ENCODE measurements at regions not wholly inside any gene's neighbourhood (a gene's known extent, or its start where the extent isn't known, plus 50 kb on each side); places are given as distances from the start of the nearest gene placed in this dataset.

DNA sequence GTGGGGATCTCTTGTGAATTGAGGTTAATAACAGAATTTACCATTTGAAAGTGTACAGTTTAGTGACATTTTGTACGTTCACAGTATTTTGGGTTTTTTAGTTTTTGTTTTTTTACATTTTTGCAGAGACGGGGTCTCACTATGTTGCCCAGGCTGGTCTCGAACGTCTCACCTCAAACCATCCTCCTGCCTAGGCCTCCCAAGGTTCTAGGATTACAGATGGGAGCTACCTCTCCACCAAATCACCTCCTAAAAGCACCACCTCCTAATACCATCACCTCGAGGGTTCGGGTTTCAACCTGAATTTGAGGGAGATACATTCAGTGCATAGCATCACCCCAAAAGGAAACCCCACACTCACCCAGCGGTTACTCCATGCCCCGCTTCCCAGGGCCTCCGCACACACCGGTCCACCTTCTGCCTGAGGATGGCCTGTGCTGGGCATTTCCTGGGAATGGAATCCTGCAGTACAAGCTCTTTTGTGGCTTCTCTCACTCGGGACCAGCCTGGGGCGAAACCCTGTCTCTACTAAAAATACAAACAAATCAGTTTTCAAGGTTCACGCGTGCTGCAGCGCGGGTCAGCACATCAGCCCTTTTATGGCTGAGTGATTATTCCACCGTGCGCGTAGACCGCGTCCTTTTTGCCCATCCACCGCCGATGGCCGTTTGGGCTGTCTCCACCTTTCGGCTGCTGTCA lies 182.7 kb upstream of the CIBAR2 start:
- DNase-seq = no peak

DNA sequence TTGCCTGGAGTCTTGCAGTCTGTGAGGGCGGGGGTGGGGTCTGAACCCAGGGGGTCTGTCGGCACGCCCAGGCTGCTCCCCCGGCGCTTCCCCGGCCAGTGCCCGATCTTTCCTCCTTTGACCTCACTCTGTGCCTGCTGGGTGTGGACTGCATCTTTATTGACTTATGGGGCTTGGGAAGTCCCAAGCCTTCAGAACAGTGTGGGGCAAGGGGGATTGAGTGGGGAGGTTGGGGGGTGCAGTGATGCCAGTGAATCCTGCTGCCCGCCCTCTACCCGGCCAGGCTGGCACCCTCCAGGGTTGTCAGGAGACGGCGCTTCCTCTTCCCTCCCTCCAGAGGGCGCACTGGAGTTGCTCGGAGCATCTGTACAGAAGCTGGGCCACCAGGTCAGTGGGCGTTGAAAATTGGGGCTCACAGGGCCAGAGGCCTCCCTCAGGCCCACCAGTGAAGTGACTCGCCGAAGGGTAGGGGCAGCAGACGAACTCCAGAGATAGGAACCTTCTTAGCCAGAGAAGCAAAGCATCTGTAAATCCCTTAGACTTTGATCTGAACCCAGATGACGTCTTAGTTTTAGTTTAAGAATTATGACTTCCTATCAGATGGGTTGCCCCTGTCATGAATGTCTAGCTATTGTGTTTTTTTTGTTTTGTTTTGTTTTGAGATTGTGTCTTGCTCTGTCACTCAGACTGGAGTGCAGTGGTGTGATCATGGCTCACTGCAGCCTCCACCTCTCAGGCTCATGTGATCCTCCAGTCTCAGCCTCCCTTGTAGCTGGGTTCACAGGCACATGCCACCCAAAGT lies 184.8 kb upstream of the CIBAR2 start:
- DNase-seq = no peak

DNA sequence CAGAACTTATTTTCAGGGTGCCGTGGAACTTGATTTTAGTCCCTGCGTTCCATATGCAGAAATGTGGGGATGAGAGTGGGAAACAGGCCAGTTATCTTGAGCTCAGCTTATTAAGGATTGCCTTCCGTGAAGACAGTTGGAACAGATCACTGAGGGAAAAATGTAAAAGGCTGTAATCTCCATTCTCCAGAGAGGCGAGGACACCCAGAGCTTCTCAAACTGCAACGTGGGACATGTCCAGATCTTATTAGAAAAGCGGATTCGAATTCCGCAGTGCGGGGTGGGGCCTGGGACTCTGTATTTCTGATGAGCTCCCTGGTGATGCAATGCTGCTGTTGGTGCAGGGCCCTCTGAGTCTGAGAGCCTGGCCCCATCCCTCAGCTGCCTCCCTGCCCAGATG lies 185.6 kb upstream of the CIBAR2 start:
- no peak for DNase-seq

DNA sequence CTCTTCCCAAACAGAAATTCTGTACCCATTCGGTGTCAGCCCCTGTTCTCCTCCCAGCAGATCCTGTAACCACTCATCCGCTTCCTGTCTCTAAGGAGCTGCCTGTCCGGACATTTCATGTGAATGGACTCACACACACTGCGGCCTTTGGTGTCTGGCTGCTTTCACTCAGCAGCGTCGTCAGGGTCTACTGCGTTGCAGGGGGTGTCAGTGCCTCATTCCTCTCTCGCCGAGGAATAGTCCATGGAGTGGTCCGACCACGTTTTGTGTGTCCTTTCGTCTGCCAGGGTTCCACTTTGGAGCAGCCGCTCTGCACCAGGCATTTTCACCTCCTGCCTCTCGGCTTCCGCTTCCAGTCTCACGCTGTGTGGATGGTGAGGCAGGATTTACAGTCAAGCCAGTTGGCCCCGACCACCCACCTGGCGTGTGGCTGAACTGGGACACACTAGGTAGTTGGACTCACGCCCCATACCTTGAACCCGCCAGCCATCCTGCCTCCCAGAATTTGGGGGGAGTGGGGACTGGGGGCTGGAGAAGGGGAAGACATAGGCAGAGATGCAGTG lies 188.2 kb upstream of the CIBAR2 start:
- no peak for DNase-seq

DNA sequence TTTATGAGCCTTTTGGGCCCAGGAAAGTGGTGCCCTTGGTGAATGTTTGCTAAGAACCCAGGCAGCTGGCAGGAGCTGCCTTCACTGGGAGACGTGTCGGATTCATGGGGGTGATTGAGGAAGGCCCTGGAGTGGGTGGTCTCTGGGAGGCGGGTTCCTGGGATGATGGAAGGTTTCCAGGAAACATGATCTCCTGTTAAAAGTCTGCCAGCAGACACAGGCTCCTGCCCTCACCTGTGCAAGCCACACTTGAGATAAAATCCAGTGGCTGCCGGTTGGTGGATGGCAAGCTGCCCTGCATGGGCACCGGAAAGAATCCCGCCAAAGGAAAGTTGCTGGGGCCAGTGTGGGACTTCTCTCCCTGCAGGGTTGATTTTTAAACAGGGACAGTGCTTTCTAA lies 189.0 kb upstream of the CIBAR2 start:
- DNase-seq = no peak

DNA sequence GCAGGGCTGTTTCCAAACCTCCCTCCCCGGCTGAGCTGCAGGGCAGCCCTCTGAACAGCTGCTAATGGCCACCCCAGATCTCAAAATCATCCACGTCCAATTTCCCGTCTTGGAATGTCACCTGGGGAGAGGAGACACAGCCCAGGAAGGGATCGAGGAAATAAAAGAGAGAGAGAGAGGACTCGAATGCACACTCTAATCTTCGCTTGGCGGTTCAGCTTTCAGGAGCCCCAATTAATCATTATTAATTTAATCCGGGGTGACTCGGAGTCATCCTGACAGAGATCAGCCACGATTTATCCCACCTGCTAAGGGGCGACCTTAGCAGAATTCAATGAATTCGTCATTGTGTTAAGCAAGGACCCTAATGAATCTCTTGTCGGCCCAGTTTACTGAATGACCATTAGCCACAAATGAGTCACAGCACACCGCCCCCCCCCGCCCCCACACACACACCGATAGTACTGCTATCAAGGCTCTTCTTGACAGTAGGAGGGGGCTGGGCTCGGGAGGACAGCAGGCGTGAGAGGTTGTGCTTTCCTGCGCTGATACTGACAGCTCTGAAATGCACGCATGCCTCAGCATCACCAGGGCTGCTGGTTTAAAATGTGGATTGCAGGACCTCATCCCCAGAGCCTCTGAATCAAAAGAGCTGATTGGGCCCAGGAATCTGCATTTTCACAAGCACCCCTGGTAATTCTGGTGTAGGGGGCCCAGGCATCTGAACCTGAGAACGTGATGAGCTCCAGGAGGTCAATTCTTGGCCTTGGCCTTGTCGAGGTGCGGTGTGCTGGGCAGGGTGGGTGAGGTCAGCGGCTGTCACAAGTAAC lies 190.0 kb upstream of the CIBAR2 start:
- DNase-seq = no peak

DNA sequence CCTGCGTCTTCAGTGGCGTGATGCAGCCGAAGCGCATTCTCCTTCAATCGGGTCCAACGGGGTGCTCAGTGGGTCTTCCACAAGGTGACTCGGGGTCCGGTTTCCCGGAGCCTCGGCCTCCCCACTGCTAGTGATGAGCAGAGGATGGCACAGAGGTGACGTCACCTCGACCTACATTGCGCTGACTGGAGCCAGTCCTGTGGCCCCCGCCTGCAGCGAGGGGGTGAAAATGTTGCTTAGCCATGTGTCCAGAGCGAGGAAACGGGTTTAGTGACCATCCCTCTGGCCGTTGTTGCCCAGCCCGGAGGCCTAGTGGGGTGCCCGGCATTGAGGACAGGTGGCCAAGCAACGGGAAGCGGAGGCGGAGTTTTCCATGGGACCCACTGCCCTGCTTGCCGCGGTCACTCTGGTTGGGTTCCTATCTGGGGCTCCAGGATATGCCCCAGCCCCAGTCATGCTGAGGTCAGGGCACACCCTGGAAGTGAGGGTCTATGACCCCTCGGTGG lies 190.6 kb upstream of the CIBAR2 start:
- DNase-seq = no peak

DNA sequence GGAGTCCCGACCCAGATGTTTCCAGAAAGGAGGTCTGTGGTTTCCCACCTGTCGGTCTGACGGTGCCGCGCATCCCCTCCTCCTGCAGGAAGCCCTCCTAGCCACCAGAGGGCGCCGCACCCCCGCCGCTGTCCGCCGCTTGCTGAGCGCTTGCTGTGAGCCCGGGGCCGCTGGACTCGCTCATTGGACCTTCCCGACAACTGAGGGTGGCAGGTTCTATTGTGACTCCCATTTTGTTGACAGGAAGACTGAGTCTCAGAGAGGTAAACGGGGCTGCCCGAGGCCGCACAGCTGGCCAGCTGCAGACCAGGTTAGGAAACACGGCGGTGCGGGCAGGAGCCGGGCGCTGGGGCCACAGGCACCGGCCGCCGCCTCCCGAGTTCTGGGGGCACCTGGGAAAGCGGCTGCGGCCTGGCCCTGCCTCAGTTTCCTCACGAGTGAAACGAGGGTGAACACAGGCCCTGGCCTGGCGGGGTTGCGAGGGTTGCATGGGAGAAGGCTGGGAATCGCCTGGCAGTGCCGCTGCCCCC lies 191.1 kb upstream of the CIBAR2 start:
- DNase-seq = no peak

DNA sequence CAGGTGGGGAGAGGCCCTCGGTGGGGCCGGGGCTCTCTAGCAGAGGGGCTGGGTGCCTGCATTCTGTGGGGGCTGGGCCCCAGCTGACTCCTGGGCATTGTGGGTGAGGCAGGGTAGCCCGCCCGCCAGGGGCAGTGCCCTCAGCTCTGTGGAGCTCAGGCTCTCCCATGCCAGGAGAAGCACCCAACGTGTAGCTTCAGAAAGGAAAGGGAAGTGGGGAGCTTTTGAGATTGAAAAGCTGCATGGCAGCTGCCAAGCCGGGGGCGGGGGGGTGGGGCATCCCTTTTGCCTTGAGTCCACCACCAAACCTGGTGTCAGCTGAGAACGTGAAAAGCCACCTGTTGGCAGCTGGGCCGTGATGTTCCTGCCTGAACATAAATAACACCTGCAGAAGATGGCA lies 192.1 kb upstream of the CIBAR2 start:
- DNase-seq = no peak

DNA sequence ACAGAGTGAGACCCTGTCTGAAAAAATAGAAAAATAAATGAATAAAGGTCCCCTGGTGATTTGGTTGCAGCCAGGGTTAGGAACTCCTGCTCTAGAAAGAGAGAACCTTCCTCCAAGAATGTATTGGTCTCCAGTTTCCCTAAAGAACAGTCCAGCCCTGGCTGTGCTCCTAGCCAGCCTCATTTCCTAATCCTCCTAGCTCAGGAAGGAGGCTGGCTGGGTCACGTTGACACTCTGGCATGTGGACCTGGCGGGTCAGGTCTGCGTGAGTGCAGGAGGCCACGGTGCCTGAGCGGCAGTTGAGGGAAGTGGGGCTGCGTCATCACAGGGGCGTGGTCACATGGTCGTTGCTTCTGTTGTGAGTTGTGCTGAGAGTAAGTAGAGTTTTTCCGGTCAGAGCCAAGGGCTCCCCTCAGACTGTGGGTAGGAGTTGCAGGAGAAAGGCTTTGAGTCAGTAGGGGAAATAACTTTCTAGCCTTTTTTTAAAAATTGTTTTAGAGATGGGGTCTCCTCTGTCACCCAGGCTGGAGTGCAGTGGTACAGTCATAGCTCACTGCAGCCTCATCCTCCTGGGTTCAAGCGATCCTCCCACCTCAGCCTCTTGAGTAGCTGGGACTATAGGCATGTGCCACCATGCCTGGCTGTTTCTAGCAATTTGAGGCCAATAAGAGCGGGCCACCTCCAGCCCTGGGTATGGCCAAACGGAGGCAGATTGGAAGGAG lies 194.0 kb upstream of the CIBAR2 start:
- DNase-seq = peak; percentile 77

DNA sequence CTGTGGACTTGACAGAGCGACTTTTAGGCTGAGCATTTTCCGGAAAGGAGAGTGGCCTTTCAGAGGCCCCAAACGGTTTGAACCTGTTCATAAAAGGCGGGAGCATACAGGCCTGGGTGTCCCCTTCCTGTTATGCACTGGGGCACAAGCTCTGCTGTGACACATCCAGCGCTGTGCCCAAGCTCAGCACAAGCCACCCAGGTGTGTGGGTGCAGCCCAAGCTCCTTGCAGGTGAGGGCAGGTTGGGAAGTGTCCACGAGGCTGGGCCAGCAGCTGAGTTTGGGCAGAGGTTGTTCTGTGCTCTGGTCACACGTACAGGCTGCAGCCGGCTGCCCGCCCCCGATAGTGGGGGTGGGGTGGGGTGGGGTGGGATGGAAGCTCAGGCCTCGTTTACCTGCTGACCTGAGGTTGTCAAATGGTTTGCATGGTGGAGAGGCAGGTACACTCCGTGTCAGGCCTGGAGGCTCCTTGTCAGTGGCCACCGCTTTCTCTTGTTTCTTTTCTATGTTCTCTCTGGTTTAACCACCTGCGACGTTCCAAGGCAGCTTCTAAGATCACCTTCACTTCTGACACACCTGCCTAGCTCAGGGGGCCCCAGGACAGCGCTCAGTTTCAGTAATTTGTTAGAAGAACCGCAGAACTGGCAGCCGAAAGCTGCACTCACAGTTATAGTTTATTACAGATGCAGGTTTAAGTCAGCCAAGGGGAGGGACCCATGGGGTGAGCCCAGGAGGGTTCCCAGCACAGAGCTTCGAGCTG lies 194.7 kb upstream of the CIBAR2 start:
- no peak for DNase-seq

DNA sequence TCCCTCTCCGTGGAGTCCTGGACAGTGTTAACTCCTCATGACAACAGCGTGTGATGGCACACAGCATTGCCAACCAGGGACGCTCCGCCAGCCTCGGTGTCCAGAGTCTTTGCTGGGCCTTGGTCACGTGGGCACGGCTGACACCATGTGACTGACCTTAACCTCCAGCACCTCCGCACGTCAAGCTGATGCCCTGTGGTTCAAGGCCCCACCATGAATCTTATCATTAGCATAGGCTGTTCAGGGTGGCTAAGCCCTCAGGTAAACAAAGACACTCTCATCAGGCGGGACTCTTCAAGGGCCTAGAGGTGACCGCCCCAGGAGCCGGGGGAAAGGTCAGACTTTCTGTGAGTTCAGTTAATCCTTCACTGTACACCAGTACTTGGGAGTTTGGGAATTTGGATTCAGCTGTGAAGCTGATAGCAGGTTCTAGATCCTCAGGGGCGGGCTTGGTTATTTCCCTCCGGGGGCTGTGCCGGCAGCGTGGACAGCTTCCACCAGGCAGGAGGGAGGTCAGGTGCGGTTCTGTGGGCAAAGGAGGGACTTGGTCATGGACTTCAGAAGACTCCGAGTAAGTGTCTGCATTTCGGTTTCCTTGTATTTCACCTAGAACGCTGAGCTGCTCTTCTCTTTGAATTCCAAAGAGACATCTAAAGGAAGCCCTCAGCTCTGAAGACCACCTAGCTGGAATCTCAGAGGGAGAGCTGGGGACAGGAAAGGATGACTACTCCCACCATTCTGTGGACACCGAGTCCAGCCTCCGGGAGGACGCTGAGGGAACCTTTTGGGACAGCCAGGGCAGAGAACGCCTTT lies 195.5 kb upstream of the CIBAR2 start:
- DNase-seq = no peak

DNA sequence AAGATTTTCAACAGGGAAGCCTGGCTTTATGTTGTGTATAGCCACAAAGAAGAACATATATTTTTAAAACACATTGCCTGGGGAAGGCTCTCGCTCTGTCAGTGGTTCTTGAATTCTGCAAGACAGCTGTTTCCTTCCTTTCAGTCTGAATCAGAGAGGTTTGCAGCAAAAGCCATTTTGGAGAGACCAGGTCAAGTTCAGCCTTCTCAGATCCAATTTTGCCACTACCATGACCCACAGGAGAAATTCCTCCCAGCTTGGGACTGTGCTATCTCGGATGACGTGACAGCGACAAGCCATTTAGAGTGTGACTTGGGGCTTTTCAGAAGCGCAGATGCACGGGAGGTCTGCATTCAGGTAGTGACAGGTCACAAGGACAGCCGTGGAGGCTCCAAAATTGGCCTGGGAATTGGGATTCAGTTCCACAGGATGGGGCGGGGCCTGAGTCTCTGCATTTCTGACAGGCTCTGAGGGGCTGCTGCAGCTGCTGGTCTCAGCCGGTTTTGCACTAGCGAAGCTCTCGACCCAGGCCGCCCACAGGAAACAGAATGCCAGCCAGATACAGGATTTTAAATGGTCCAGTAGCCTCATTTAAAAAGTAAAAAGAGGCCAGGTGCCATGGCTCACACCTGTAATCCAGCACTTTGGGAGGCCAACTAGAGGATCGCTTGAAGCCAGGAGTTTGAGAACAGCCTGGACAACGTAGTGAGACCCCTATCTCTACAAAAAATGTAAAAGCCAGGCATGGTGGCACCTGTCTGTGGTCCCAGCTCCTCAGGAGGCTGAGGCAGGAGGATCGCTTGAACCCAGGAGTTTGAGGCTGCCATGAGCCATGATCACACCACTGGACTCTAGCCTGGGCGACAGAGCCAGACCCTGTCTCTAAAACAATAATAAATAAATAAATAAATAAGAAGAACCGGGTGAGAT lies 196.6 kb upstream of the CIBAR2 start:
- no peak for DNase-seq

DNA sequence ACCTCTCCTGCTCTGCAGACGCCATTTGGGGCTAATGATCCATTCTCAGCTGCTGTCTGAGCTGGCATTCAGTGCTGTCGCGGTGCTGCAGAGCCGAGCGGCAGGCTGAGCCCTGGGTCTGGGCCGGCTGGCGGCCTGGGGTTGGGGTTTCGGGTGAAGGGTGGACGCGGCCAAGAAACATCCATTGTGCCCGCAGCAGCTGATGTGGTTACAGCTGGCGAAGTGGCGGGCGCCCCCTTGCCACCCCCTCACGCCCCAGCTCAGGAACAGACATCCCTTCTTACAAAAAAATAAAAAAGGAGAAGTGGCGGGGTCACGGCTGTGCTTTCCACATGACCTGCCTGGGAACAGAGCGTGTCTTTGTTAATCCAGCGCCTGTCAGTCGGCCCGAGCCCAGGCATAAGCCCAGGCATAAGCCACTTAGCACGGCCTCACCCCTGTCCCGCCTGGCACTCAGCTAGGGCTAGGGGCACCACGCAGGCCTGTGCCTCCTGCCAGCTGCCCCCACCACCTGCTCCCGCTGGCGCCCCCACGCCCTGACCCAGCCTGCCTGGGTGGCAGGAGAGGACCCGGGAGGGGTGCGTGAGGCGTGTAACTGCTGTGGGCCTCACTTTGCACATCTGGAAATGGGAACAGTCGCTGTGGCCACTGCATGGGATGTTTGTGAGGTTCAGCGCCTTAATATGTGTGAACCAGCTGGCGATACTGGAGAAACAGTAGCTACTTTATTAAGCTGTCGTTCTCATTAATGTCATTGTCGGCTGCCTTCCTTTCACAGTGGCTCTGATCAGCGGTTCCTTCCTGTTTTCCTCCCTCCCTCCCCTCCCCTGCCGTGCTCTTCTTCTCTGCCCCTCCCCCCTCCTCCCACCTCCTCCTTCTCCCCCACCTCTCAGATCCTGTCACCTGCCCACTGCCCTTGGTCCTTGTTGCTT lies 197.7 kb upstream of the CIBAR2 start:
- DNase-seq = peak; percentile 63

DNA sequence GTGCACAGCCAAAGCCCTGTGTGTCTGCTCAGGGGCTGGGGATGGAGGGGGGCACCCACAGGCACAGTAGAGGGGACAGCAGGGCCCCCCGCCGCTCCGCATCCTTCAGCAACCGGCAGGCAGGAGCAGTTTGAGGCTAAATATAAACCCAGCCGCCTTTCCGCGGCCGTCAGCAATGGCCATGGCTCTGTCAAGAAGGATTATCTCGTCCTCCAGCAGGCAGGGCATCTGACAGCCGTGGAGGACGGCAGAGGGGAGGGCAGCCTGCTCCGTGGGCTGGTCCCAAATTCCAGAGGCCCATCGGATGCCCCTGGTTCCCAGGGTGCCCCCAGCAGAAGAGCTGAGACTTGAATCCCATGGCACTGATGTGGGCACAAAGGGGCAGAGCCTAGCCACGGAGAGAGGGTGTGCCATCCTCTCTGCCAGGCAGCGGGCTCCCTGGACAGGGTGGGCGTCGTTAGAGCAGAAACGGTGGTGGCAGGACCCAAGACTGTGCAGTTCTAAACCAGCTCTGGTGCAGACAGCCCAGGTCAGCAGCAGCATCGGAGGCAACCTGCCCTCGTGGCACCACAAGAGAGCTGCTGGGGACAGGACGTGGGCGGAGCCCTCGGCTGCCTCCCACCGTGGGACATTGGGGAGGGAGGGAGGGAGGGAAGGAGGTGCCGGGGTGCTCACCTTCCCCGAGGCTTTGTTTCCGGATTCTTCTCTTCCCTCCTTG lies 198.8 kb upstream of the CIBAR2 start:
- DNase-seq = no peak

DNA sequence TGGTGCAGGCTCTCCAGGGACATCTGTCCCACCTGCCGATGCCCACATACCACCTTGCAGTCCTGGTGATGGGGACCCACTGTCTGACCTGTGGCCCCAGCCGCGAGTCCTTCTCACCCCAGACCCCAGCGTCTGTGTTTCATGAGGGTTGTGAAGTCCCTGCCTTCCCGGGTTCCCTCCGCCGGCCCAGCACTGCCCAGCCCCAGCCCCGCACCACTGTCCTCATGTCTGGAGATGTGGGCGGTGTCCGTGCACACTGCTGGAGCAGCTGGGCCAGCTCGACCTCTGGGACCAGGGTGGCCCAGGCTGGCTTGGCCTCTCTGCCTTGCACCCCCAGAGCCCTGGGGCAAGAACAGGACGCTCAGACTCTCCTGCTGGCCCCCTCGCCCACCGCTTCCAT lies 199.5 kb upstream of the CIBAR2 start:
- no peak for DNase-seq

DNA sequence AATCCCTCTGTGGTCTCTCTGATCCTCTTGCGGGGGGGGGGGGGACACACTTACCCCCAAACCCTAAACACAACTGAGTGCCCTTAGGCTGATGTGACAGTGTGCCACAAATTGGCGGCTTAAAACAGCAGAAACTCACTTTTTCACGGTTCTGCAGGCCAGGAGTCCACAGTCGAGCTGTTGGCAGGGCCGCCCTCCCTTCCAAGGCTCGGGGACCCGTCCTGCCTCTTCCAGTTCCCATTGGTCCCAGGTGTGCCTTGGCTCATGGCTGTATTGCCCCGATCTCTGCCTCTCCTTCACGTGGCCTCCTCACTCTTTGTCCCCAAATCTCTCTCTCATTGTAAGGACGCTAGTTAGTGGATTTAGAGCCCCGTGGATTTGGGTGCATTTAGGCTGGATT lies 199.9 kb upstream of the CIBAR2 start:
- DNase-seq = no peak

Data from hindlimb muscle (tissue), 1 donor.